A673 (cell line): ENCODE measurements at regions not wholly inside any gene's neighbourhood (a gene's known extent, or its start where the extent isn't known, plus 50 kb on each side); places are given as distances from the start of the nearest gene placed in this dataset.

Experiments
- BruUV-seq: library from RNA; stranded (reverse); fragments of 400-500 nt; replicated peaks from 2 replicates; lab custom pipeline; 2021; lab: Mats Ljungman, UMichigan
- CTCF ChIA-PET: fragments of 300-600 bp; sonication (Branson Sonifier 250); formaldehyde crosslinking; loops from one replicate; lab custom pipeline; 2022; ENCODE audit warnings: antibody characterized with exemption; lab: Charles Lee
- POLR2A ChIA-PET: fragments of 300-600 bp; sonication (Branson Sonifier 250); formaldehyde crosslinking; loops from one replicate; lab custom pipeline; 2022; ENCODE audit warnings: antibody characterized with exemption; ENCODE audit not compliant: low non-redundant PET; lab: Charles Lee
- DNase-seq: peaks from one replicate; pipeline ENCODE4 v3.0.0-alpha.2; 2015; ENCODE audit warnings: low spot score
- H3K27ac ChIP-seq: fragments of 200-600 bp; sonication (generic); 2 replicates; pipeline ENCODE4 v1.5.1; 2016; ENCODE audit warnings: mixed run types, low read depth, mild to moderate bottlenecking, mixed read lengths, antibody characterized with exemption, low read length; ENCODE audit not compliant: poor library complexity, severe bottlenecking
- H3K27me3 ChIP-seq: fragments of 200-600 bp; sonication (generic); replicated peaks from 2 replicates; pipeline ENCODE4 v1.6.1; 2017; ENCODE audit warnings: mixed run types, low read depth, mild to moderate bottlenecking, mixed read lengths, antibody characterized with exemption, low read length; ENCODE audit not compliant: insufficient read depth, poor library complexity
- H3K36me3 ChIP-seq: fragments of 200-600 bp; sonication (generic); 2 replicates; pipeline ENCODE4 v1.6.1; 2016; ENCODE audit warnings: mixed run types, mild to moderate bottlenecking, mixed read lengths, antibody characterized with exemption, low read length; ENCODE audit not compliant: insufficient read depth, poor library complexity, severe bottlenecking
- H3K4me1 ChIP-seq: fragments of 200-600 bp; sonication (generic); 2 replicates; pipeline ENCODE4 v1.6.1; 2017; ENCODE audit warnings: mixed run types, mild to moderate bottlenecking, mixed read lengths, antibody characterized with exemption, low read length; ENCODE audit not compliant: insufficient read depth, poor library complexity, severe bottlenecking
- H3K4me3 ChIP-seq: fragments of 200-600 bp; sonication (generic); 2 replicates; pipeline ENCODE4 v1.5.1; 2016; ENCODE audit warnings: low read depth, mixed run types, mild to moderate bottlenecking, mixed read lengths, low read length; ENCODE audit not compliant: poor library complexity, severe bottlenecking
- H3K9me3 ChIP-seq: fragments of 200-600 bp; sonication (generic); 2 replicates; pipeline ENCODE4 v1.6.1; 2016; ENCODE audit warnings: mixed run types, low read depth, mild to moderate bottlenecking, mixed read lengths, antibody characterized with exemption, low read length; ENCODE audit not compliant: poor library complexity, severe bottlenecking
- CTCF ChIP-seq: fragments of 300-800, 200-600 bp; sonication (generic); conservative IDR thresholded peaks from 2 replicates; pipeline ENCODE4 v1.5.1; 2017; ENCODE audit warnings: low read depth, mild to moderate bottlenecking, antibody characterized with exemption, low read length, moderate library complexity, mixed read lengths
- EZH2 ChIP-seq: fragments of 200-600 bp; sonication (generic); IDR thresholded peaks from 2 replicates; pipeline ENCODE4 v1.6.1; 2017; ENCODE audit warnings: borderline replicate concordance, low read depth, mild to moderate bottlenecking, mixed read lengths, antibody characterized with exemption, low read length; ENCODE audit not compliant: poor library complexity, severe bottlenecking
- intact Hi-C: fragments of 100-400 bp; cut with micrococcal nuclease; formaldehyde crosslinking; loops from one replicate; pipeline ENCODE4 v1.10.0; 2022; ENCODE audit not compliant: unreplicated experiment

- ChIA-PET POLR2A (no interaction called here), CTCF (no interaction called here)
- peaks cover 31% of the 10 kb centered on the region for H3K4me1 ChIP-seq
- no peaks in the 10 kb centered on the region for H3K9me3 ChIP-seq
- no peak overlapping the region for H3K4me3 ChIP-seq
- intact Hi-C loops: no loop called here
- peak overlapping the region; percentile 47 for H3K27ac ChIP-seq
- DNase-seq: no peak
- TF ChIP-seq EZH2: no peak
- no peak for TF ChIP-seq CTCF
- BruUV-seq: no TSS peak
- H3K27me3 ChIP-seq: no peaks in the 10 kb centered on the region
- H3K36me3 ChIP-seq: no peaks in the 10 kb centered on the region
Measured at GRCh38 chr19:31100981-31101380, 248.3 kb downstream of the TSHZ3 start.

GRCh38 chr19:31100206-31100590 lies 249.0 kb downstream of the TSHZ3 start:
- no peak for TF ChIP-seq EZH2
- TF ChIP-seq CTCF: no peak
- CTCF ChIA-PET: interaction anchor here (0.9 kb wide), 1 partner anchor 97 kb away, joined by 3 read pairs; no protein-coding TSS in a partner anchor
- BruUV-seq: no TSS peak
- intact Hi-C loops: no loop called here
- no peak for DNase-seq
- POLR2A ChIA-PET: no interaction called here
- no peaks in the 10 kb centered on the region for H3K36me3 ChIP-seq
- H3K27ac ChIP-seq: no peak overlapping the region
- H3K4me1 ChIP-seq: peaks cover 31% of the 10 kb centered on the region
- no peaks in the 10 kb centered on the region for H3K9me3 ChIP-seq
- no peaks in the 10 kb centered on the region for H3K27me3 ChIP-seq
- no peak overlapping the region for H3K4me3 ChIP-seq

GRCh38 chr19:31099515-31100205 lies 249.6 kb downstream of the TSHZ3 start:
- H3K36me3 ChIP-seq: no peaks in the 10 kb centered on the region
- TF ChIP-seq EZH2 (no peak), CTCF (no peak)
- CTCF ChIA-PET: interaction anchor here (0.9 kb wide), 1 partner anchor 96 kb away, joined by 3 read pairs; no protein-coding TSS in a partner anchor
- DNase-seq: no peak
- H3K27ac ChIP-seq: no peak overlapping the region
- no peaks in the 10 kb centered on the region for H3K9me3 ChIP-seq
- H3K4me3 ChIP-seq: no peak overlapping the region
- BruUV-seq: no TSS peak
- H3K27me3 ChIP-seq: no peaks in the 10 kb centered on the region
- peaks cover 31% of the 10 kb centered on the region for H3K4me1 ChIP-seq
- intact Hi-C loops: no loop called here
- POLR2A ChIA-PET: no interaction called here
